Muscle layer of duodenum (tissue), 2 donors: ENCODE measurements at regions not wholly inside any gene's neighbourhood (a gene's known extent, or its start where the extent isn't known, plus 50 kb on each side); places are given as distances from the start of the nearest gene placed in this dataset.

Source experiments
- H3K27ac ChIP-seq: one replicate; pipeline ENCODE4 v1.7.0; 2013; ENCODE audit warnings: mild to moderate bottlenecking, low read length
- H3K27me3 ChIP-seq: one replicate; pipeline ENCODE4 v1.7.0; 2013; ENCODE audit warnings: low read depth, mild to moderate bottlenecking, control low read depth, low read length
- H3K36me3 ChIP-seq, 2 donors: one replicate each; pipeline ENCODE4 v1.7.0; 2013; ENCODE audit warnings: low read length in 2 of 2, control low read depth in 1 of 2, mild to moderate bottlenecking in 1 of 2; ENCODE audit not compliant: insufficient read depth in 2 of 2, control insufficient read depth in 1 of 2
- H3K4me1 ChIP-seq, 2 donors: one replicate each; pipeline ENCODE4 v1.7.0; 2013; ENCODE audit warnings: low read length in 2 of 2, mild to moderate bottlenecking in 2 of 2, control low read depth in 1 of 2, moderate library complexity in 1 of 2; ENCODE audit not compliant: insufficient read depth in 2 of 2, control insufficient read depth in 1 of 2
- H3K4me3 ChIP-seq, 2 donors: one replicate each; pipeline ENCODE4 v1.7.0; 2013; ENCODE audit warnings: low read length in 2 of 2, low read depth in 1 of 2, mild to moderate bottlenecking in 1 of 2
- H3K9me3 ChIP-seq, 2 donors: one replicate each; pipeline ENCODE4 v1.7.0; 2013; ENCODE audit warnings: low read length in 2 of 2, control low read depth in 1 of 2, mild to moderate bottlenecking in 1 of 2; ENCODE audit not compliant: control insufficient read depth in 1 of 2
- donor health status: healthy.

- Histone ChIP-seq H3K27ac (no peak overlapping the region), H3K9me3 (no peaks in the 10 kb centered on the region), H3K4me1 (no peaks in the 10 kb centered on the region), H3K36me3 (no peaks in the 10 kb centered on the region), H3K4me3 (no peak overlapping the region), H3K27me3 (no peaks in the 10 kb centered on the region)
These were observed 135.5 kb upstream of the SORCS3 start for GRCh38 chr10:104505521-104506042.

- Histone ChIP-seq H3K9me3 (no peaks in the 10 kb centered on the region), H3K4me1 (no peaks in the 10 kb centered on the region), H3K27me3 (no peaks in the 10 kb centered on the region), H3K36me3 (no peaks in the 10 kb centered on the region), H3K4me3 (no peak overlapping the region), H3K27ac (no peak overlapping the region)
These were observed 131.1 kb upstream of the SORCS3 start for GRCh38 chr10:104509981-104510380.

- no peaks in the 10 kb centered on the region for H3K9me3 ChIP-seq
- H3K27me3 ChIP-seq, result no peaks in the 10 kb centered on the region
- no peak overlapping the region for H3K4me3 ChIP-seq
- no peaks in the 10 kb centered on the region for H3K36me3 ChIP-seq
- no peak overlapping the region for H3K27ac ChIP-seq
- H3K4me1 ChIP-seq, result no peaks in the 10 kb centered on the region
These were observed 130.4 kb upstream of the SORCS3 start for GRCh38 chr10:104510644-104511043.

- no peak overlapping the region for H3K4me3 ChIP-seq
- no peaks in the 10 kb centered on the region for H3K36me3 ChIP-seq
- H3K4me1 ChIP-seq, result no peaks in the 10 kb centered on the region
- H3K9me3 ChIP-seq, result no peaks in the 10 kb centered on the region
- H3K27ac ChIP-seq, result no peak overlapping the region
- H3K27me3 ChIP-seq, result no peaks in the 10 kb centered on the region
These were observed 128.3 kb upstream of the SORCS3 start for GRCh38 chr10:104512800-104513199.

GRCh38 chr10:104515678-104516199, 125.4 kb upstream of the SORCS3 start:
- Histone ChIP-seq H3K27ac (no peak overlapping the region), H3K4me3 (no peak overlapping the region), H3K4me1 (no peaks in the 10 kb centered on the region), H3K36me3 (no peaks in the 10 kb centered on the region), H3K27me3 (no peaks in the 10 kb centered on the region), H3K9me3 (no peaks in the 10 kb centered on the region)

DNA sequence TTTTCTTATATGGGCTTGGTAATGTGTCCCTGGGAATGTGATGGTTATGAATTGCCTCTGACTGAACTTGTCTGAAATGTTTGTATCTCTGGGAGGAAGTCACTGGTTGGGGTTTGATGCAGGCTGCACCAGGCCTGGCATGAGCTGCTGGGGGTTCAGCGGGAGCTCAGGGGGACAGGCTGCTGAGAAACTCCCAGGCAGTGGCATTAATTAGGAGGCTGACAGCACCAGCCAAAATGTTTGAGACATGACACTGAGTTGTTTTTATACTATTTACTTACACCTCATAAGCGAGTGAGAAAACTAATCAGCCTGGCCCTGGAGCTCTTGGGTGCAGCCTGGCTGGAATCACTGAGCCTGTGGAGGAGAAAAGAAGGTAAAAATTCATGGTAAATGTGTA, 124.1 kb upstream of the SORCS3 start:
- H3K27me3 ChIP-seq, result no peaks in the 10 kb centered on the region
- H3K4me3 ChIP-seq, result no peak overlapping the region
- H3K36me3 ChIP-seq, result no peaks in the 10 kb centered on the region
- no peaks in the 10 kb centered on the region for H3K4me1 ChIP-seq
- no peak overlapping the region for H3K27ac ChIP-seq
- no peaks in the 10 kb centered on the region for H3K9me3 ChIP-seq

DNA sequence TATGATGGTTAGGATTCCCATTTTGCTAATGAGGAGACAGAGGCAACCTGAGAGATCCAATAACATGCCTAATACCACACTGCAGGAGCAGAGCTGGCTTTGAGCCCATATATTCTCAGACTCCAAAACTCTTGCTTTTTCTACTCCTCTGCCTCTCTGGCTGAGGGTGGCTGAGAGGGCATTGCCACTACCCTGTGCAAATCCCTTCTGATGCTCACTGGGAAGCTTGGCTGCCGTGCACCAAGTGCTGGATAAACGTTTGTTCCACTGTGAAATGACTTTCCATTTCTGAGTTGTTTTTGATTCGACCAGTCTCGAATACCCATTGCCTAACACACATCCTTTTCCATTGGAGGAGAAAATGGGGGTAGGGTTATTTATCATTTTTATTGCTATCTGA, 123.1 kb upstream of the SORCS3 start:
- no peaks in the 10 kb centered on the region for H3K36me3 ChIP-seq
- no peaks in the 10 kb centered on the region for H3K4me1 ChIP-seq
- no peaks in the 10 kb centered on the region for H3K9me3 ChIP-seq
- no peak overlapping the region for H3K27ac ChIP-seq
- no peak overlapping the region for H3K4me3 ChIP-seq
- no peaks in the 10 kb centered on the region for H3K27me3 ChIP-seq

GRCh38 chr10:104518891-104519290, 122.2 kb upstream of the SORCS3 start:
- Histone ChIP-seq H3K4me1 (no peaks in the 10 kb centered on the region), H3K36me3 (no peaks in the 10 kb centered on the region), H3K27ac (no peak overlapping the region), H3K9me3 (no peaks in the 10 kb centered on the region), H3K4me3 (no peak overlapping the region), H3K27me3 (no peaks in the 10 kb centered on the region)

DNA sequence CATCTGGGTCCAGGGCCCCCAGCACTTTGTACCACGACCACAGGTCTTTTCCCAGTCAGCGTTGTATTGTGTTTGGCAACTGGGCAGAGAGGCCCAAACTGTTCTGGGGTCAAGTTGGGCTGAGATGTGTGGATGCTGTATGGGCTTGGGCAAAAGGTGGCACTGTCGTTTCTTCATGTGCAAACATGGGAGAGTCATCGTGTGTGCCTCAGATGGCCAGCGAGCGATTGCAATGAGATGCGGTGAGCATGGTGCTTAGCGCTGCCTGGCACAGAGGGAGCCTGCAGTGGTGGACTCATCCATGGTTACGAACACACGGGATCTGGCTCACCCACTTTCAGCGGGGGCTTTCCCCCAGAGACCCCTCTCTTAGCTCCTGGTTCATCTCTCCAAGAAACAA, 120.4 kb upstream of the SORCS3 start:
- H3K4me3 ChIP-seq, result no peak overlapping the region
- H3K36me3 ChIP-seq, result no peaks in the 10 kb centered on the region
- H3K9me3 ChIP-seq, result no peaks in the 10 kb centered on the region
- H3K27me3 ChIP-seq, result no peaks in the 10 kb centered on the region
- no peaks in the 10 kb centered on the region for H3K4me1 ChIP-seq
- H3K27ac ChIP-seq, result no peak overlapping the region

- Histone ChIP-seq H3K4me3 (no peak overlapping the region), H3K36me3 (no peaks in the 10 kb centered on the region), H3K9me3 (no peaks in the 10 kb centered on the region), H3K27me3 (no peaks in the 10 kb centered on the region), H3K4me1 (no peaks in the 10 kb centered on the region), H3K27ac (no peak overlapping the region)
These were observed 119.0 kb upstream of the SORCS3 start for GRCh38 chr10:104521901-104522694.

- Histone ChIP-seq H3K27ac (no peak overlapping the region), H3K4me3 (no peak overlapping the region), H3K4me1 (no peaks in the 10 kb centered on the region), H3K9me3 (no peaks in the 10 kb centered on the region), H3K27me3 (no peaks in the 10 kb centered on the region), H3K36me3 (no peaks in the 10 kb centered on the region)
These were observed 114.9 kb upstream of the SORCS3 start for GRCh38 chr10:104526188-104526587.

GRCh38 chr10:104527013-104527412, 114.1 kb upstream of the SORCS3 start:
- no peaks in the 10 kb centered on the region for H3K4me1 ChIP-seq
- no peak overlapping the region for H3K27ac ChIP-seq
- H3K4me3 ChIP-seq, result no peak overlapping the region
- no peaks in the 10 kb centered on the region for H3K9me3 ChIP-seq
- H3K27me3 ChIP-seq, result no peaks in the 10 kb centered on the region
- H3K36me3 ChIP-seq, result no peaks in the 10 kb centered on the region
